ENCODE measurements at regions not wholly inside any gene's neighbourhood (a gene's known extent, or its start where the extent isn't known, plus 50 kb on each side); places are given as distances from the start of the nearest gene placed in this dataset.

DNA sequence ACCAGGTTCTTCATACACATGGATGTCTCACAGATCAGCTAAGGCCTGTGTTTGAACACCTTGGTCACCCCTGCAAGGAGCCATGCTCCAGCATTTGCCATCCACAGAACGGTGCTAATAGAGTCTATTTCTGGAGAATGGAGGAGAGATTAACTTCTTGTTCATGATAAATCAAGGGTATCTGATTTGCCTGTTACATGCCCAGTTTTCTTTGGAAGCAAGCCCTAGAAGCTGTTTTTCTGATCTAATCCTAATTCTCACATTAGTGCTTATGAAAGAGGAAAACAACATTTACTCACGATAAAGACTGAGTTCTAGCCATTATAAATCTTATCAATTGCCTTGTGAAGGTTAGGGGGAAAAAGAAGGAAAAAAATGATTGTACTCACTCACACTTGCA lies 119.6 kb upstream of the DTNA start:
- Histone ChIP-seq H3K4me1 (no peaks in the 10 kb centered on the region), H3K4me3 (ENCODE audit: low read depth, low read length) (no peak overlapping the region), H3K27me3 (no peaks in the 10 kb centered on the region), H3K36me3 (no peaks in the 10 kb centered on the region), H3K9me3 (no peaks in the 10 kb centered on the region)
- TF ChIP-seq, protein P1, sequence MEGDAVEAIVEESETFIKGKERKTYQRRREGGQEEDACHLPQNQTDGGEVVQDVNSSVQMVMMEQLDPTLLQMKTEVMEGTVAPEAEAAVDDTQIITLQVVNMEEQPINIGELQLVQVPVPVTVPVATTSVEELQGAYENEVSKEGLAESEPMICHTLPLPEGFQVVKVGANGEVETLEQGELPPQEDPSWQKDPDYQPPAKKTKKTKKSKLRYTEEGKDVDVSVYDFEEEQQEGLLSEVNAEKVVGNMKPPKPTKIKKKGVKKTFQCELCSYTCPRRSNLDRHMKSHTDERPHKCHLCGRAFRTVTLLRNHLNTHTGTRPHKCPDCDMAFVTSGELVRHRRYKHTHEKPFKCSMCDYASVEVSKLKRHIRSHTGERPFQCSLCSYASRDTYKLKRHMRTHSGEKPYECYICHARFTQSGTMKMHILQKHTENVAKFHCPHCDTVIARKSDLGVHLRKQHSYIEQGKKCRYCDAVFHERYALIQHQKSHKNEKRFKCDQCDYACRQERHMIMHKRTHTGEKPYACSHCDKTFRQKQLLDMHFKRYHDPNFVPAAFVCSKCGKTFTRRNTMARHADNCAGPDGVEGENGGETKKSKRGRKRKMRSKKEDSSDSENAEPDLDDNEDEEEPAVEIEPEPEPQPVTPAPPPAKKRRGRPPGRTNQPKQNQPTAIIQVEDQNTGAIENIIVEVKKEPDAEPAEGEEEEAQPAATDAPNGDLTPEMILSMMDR (IDR thresholded peaks at IDR 0.05; ENCODE audit: low read depth, low read length), result no peak
- DNase-seq, result no peak

DNA sequence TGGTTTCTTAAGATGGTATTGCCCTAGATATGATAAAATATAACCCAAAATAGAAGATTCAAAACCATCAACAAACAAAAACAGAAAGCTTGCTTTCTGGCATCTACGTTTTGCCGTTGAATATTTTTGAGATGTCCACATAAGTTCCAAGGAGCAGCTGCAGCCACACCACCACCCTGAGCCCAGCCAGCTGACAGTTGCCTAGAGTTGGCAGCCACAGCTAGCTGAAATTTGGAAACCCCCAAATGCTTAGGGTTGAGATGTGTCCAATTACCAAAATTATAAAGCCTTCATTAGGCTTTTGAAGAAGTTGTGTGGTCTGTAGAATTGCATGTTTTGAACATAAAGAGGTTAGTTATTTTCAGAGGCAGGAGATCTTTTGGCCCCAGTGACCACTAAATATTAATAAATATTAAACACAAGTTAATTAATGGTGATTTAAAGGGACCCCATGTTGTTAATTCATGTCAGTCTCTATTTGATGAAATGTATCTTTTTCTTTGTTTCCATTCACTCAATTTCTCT lies 118.1 kb upstream of the DTNA start:
- H3K4me1 ChIP-seq, result no peaks in the 10 kb centered on the region
- TF ChIP-seq, protein P1 (IDR thresholded peaks at IDR 0.05; ENCODE audit: low read depth, low read length), result no peak
- no peak for DNase-seq
- H3K36me3 ChIP-seq, result no peaks in the 10 kb centered on the region
- H3K9me3 ChIP-seq, result no peaks in the 10 kb centered on the region
- no peaks in the 10 kb centered on the region for H3K27me3 ChIP-seq
- no peak overlapping the region for H3K4me3 ChIP-seq (ENCODE audit: low read depth, low read length)

DNA sequence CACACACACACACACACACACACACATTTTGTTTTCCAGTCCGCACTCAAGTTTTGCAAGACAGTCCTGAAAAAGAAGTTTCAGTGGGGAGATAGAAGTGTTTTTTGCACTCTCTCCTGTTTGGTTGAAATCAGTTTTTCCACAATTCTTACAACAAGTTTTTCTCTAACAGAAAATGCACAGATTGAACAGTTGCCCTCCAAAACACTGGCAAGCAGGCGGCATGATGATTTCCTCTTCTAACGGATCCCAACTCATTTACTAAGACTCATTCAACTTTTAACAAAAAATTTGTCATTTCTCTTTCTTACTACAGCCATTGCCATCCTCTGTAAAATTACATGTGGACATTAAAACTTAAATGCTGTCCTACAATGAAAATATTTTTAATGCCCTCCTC lies 117.6 kb upstream of the DTNA start:
- no peaks in the 10 kb centered on the region for H3K9me3 ChIP-seq
- H3K4me1 ChIP-seq, result no peaks in the 10 kb centered on the region
- DNase-seq, result no peak
- TF ChIP-seq, protein P1 (IDR thresholded peaks at IDR 0.05; ENCODE audit: low read depth, low read length), result no peak
- H3K36me3 ChIP-seq, result no peaks in the 10 kb centered on the region
- no peaks in the 10 kb centered on the region for H3K27me3 ChIP-seq
- H3K4me3 ChIP-seq (ENCODE audit: low read depth, low read length), result no peak overlapping the region

DNA sequence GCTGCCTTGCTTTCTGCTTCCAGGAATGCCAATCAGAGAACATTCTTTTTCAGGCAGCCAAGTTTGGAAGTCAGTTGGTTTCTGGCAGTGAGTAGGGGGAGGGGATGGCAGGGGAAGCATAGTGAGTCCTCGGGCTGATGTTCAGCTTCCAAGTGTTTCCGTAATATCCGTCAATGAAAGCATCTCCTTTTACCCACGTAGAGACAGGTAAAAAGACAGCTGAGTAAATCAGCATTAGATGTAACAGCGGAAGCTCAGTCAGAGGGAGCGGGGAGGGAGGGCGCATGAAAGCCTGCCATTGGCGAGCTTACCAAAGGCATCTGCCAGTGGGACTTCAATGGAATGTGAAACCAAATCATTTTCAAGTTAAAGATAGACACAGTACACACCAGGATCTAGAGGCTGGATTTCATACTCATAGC lies 117.1 kb upstream of the DTNA start:
- Histone ChIP-seq H3K9me3 (no peaks in the 10 kb centered on the region), H3K4me1 (no peaks in the 10 kb centered on the region), H3K27me3 (no peaks in the 10 kb centered on the region), H3K4me3 (ENCODE audit: low read depth, low read length) (no peak overlapping the region), H3K36me3 (no peaks in the 10 kb centered on the region)
- no peak for DNase-seq
- TF ChIP-seq, protein P1 (IDR thresholded peaks at IDR 0.05; ENCODE audit: low read depth, low read length), result no peak

DNA sequence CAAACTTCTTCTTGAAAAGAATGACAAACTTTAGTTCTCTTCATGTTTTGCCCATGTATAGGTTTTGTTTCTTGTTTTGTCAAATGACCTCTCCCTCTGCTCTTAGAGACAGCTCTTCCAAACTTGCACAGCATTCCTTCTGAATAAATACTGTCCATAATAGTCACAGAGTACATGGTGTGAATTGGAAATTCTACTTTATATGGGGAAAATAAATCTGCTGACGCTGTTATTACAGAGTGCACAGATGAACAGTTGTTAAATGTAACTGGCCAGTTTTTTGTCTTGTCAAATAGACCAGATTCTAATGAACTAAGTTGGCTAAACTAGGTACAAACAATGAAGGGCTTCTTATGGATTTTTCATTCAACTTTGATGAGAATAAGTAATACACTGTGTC lies 115.8 kb upstream of the DTNA start:
- TF ChIP-seq, protein P1 (IDR thresholded peaks at IDR 0.05; ENCODE audit: low read depth, low read length), result no peak
- H3K9me3 ChIP-seq, result no peaks in the 10 kb centered on the region

DNA sequence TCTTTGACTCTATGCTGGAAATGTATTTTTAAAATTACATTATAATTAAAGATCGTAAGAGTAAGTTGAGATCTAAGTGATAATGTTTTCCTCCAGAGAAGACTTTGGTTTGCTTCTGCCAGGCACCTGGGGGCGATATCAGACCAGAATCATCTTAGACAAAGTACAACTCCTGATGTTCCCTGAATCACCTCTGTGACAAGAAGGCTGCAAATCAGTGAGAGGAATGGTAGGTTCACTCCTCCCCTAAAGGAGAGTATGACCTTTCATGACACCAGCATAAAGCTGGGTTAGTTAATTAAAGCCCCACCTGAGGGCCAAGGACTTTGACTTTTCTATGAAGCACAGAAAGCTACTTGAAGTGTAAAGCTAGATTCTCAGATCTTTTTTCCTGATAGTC lies 114.4 kb upstream of the DTNA start:
- no peak overlapping the region for H3K4me3 ChIP-seq (ENCODE audit: low read depth, low read length)
- H3K9me3 ChIP-seq, result no peaks in the 10 kb centered on the region
- H3K27me3 ChIP-seq, result no peaks in the 10 kb centered on the region
- no peak for DNase-seq
- no peaks in the 10 kb centered on the region for H3K36me3 ChIP-seq
- TF ChIP-seq, protein P1 (IDR thresholded peaks at IDR 0.05; ENCODE audit: low read depth, low read length), result no peak
- H3K4me1 ChIP-seq, result no peaks in the 10 kb centered on the region

More for the DNA sequence above, 115.8 kb upstream of the DTNA start:
- Histone ChIP-seq H3K27me3 (no peaks in the 10 kb centered on the region), H3K4me1 (no peaks in the 10 kb centered on the region), H3K4me3 (ENCODE audit: low read depth, low read length) (no peak overlapping the region), H3K36me3 (no peaks in the 10 kb centered on the region)
- DNase-seq, result no peak

Data from BE2C (cell line).